ENCODE measurements at regions not wholly inside any gene's neighbourhood (a gene's known extent, or its start where the extent isn't known, plus 50 kb on each side); places are given as distances from the start of the nearest gene placed in this dataset.

- Mint-ChIP-seq H3K4me1 (no peaks in the 10 kb centered on the region), H3K27ac (no peak overlapping the region), H3K4me3 (no peak overlapping the region), H3K27me3 (no peaks in the 10 kb centered on the region), H3K36me3 (ENCODE audit: low read depth) (no peaks in the 10 kb centered on the region)
- no peak for DNase-seq
- no peaks in the 10 kb centered on the region for H3K9me3 ChIP-seq (ENCODE audit: control insufficient read depth, low read length, poor library complexity, severe bottlenecking)
- ATAC-seq, result no peak
Observed at GRCh38 chr5:126166368-126166767, 256.8 kb upstream of the GRAMD2B start.

GRCh38 chr5:126168785-126169184, 254.4 kb upstream of the GRAMD2B start:
- Mint-ChIP-seq H3K27ac (no peak overlapping the region), H3K4me3 (no peak overlapping the region), H3K36me3 (ENCODE audit: low read depth) (no peaks in the 10 kb centered on the region), H3K4me1 (no peaks in the 10 kb centered on the region), H3K27me3 (no peaks in the 10 kb centered on the region)
- DNase-seq, result no peak
- ATAC-seq, result no peak
- H3K9me3 ChIP-seq (ENCODE audit: control insufficient read depth, low read length, poor library complexity, severe bottlenecking), result no peaks in the 10 kb centered on the region

GRCh38 chr5:126171916-126172315, 251.3 kb upstream of the GRAMD2B start:
- ATAC-seq, result no peak
- Mint-ChIP-seq H3K27me3 (no peaks in the 10 kb centered on the region), H3K36me3 (ENCODE audit: low read depth) (no peaks in the 10 kb centered on the region), H3K4me3 (no peak overlapping the region), H3K27ac (no peak overlapping the region), H3K4me1 (no peaks in the 10 kb centered on the region)
- DNase-seq, result no peak
- no peaks in the 10 kb centered on the region for H3K9me3 ChIP-seq (ENCODE audit: control insufficient read depth, low read length, poor library complexity, severe bottlenecking)

GRCh38 chr5:126172812-126173211, 250.4 kb upstream of the GRAMD2B start:
- H3K27me3 Mint-ChIP-seq, result no peaks in the 10 kb centered on the region
- no peaks in the 10 kb centered on the region for H3K36me3 Mint-ChIP-seq (ENCODE audit: low read depth)
- H3K4me1 Mint-ChIP-seq, result no peaks in the 10 kb centered on the region
- no peak for ATAC-seq
- no peaks in the 10 kb centered on the region for H3K9me3 ChIP-seq (ENCODE audit: control insufficient read depth, low read length, poor library complexity, severe bottlenecking)
- H3K4me3 Mint-ChIP-seq, result no peak overlapping the region
- no peak overlapping the region for H3K27ac Mint-ChIP-seq
- DNase-seq, result no peak

GRCh38 chr5:126178521-126178920, 244.7 kb upstream of the GRAMD2B start:
- no peak for ATAC-seq
- DNase-seq, result no peak
- Mint-ChIP-seq H3K4me3 (no peak overlapping the region), H3K27me3 (no peaks in the 10 kb centered on the region), H3K36me3 (ENCODE audit: low read depth) (no peaks in the 10 kb centered on the region), H3K27ac (no peak overlapping the region), H3K4me1 (no peaks in the 10 kb centered on the region)
- H3K9me3 ChIP-seq (ENCODE audit: control insufficient read depth, low read length, poor library complexity, severe bottlenecking), result no peaks in the 10 kb centered on the region

DNA sequence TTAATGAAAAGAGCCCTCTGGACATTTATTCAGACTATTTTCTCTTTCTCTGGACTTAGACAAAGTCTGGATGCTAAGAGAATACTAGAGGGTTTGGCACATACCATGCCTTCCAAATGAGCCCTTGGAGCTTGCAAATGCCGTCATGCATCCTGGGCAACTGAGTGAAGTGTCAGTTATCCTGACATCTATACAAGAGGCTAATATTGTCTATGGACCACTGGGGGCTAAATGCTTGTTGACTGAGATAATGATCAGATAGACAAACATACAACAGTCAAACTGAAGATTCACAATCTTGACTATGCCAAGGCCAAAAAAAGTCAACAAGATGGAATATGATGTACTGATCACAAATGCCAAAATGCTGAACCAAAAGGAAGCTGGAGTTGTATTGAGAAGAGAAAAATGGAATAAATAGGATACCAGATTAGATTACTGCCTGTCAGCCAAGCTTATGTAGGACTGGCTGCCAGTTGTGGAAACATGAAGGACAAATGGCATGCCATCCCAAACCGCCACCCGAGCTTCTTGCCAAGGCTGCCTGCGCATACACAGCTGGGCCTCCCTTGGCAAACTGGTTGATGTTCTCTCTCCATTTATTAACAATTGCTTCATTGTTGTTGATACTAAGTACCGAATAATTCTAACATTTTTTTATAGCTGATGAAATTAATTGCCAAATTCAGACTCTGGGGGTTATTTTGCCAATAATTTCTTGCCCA, 240.1 kb upstream of the GRAMD2B start:
- ATAC-seq, result no peak
- no peaks in the 10 kb centered on the region for H3K4me1 Mint-ChIP-seq
- no peaks in the 10 kb centered on the region for H3K9me3 ChIP-seq (ENCODE audit: control insufficient read depth, low read length, poor library complexity, severe bottlenecking)
- H3K27me3 Mint-ChIP-seq, result no peaks in the 10 kb centered on the region
- no peak overlapping the region for H3K4me3 Mint-ChIP-seq
- H3K36me3 Mint-ChIP-seq (ENCODE audit: low read depth), result no peaks in the 10 kb centered on the region
- no peak for DNase-seq
- H3K27ac Mint-ChIP-seq, result no peak overlapping the region

- H3K9me3 ChIP-seq (ENCODE audit: control insufficient read depth, low read length, poor library complexity, severe bottlenecking), result no peaks in the 10 kb centered on the region
- no peak overlapping the region for H3K4me3 Mint-ChIP-seq
- no peaks in the 10 kb centered on the region for H3K4me1 Mint-ChIP-seq
- H3K36me3 Mint-ChIP-seq (ENCODE audit: low read depth), result no peaks in the 10 kb centered on the region
- H3K27ac Mint-ChIP-seq, result no peak overlapping the region
- no peaks in the 10 kb centered on the region for H3K27me3 Mint-ChIP-seq
- ATAC-seq (no peak), DNase-seq (no peak)
Observed at GRCh38 chr5:126184474-126184873, 238.7 kb upstream of the GRAMD2B start.

GRCh38 chr5:126186210-126186609, 237.0 kb upstream of the GRAMD2B start:
- ATAC-seq (no peak), DNase-seq (no peak)
- no peaks in the 10 kb centered on the region for H3K27me3 Mint-ChIP-seq
- no peak overlapping the region for H3K27ac Mint-ChIP-seq
- H3K4me1 Mint-ChIP-seq, result no peaks in the 10 kb centered on the region
- no peak overlapping the region for H3K4me3 Mint-ChIP-seq
- no peaks in the 10 kb centered on the region for H3K36me3 Mint-ChIP-seq (ENCODE audit: low read depth)
- H3K9me3 ChIP-seq (ENCODE audit: control insufficient read depth, low read length, poor library complexity, severe bottlenecking), result no peaks in the 10 kb centered on the region

DNA sequence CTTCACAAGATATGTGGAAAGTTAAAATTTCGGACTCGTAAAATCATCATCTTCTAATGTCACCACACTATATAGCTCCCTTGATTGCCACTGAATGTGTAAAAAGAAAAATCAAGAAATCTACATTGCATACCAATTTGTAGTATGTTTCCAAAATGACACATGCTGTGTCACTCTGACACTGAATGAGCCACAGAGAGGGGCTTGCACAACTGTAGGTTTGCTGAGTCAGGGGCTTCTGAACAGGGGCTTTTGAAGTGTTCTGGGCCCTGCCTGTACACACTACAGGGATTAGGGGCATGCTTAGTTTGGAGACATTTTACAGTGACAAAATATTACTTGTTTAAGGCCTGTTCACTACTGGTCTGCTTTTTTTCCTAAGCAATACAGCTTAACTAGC, 234.4 kb upstream of the GRAMD2B start:
- ATAC-seq (no peak), DNase-seq (no peak)
- no peaks in the 10 kb centered on the region for H3K27me3 Mint-ChIP-seq
- H3K4me3 Mint-ChIP-seq, result no peak overlapping the region
- no peak overlapping the region for H3K27ac Mint-ChIP-seq
- no peaks in the 10 kb centered on the region for H3K36me3 Mint-ChIP-seq (ENCODE audit: low read depth)
- H3K4me1 Mint-ChIP-seq, result no peaks in the 10 kb centered on the region
- no peaks in the 10 kb centered on the region for H3K9me3 ChIP-seq (ENCODE audit: control insufficient read depth, low read length, poor library complexity, severe bottlenecking)

DNA sequence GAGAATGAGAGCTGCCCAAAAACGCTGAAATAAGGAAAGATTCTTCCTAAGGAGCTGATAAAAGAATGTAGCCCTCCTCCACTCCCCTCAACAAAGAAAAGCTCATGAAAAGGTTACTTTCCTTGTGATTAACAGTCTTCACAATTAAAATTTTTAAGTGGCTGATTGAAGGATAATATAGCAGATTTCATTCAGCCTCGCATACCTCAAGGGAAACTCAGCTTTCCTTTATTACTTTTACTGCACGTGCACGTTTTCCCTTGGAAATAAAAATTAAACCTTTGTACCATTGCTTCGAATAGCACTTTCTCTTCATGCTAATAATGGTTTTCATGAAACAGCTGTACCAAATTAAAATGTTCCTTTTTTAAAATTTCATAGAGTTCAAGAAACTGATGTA, 234.0 kb upstream of the GRAMD2B start:
- H3K4me3 Mint-ChIP-seq, result no peak overlapping the region
- ATAC-seq (no peak), DNase-seq (no peak)
- H3K27ac Mint-ChIP-seq, result no peak overlapping the region
- H3K9me3 ChIP-seq (ENCODE audit: control insufficient read depth, low read length, poor library complexity, severe bottlenecking), result no peaks in the 10 kb centered on the region
- H3K36me3 Mint-ChIP-seq (ENCODE audit: low read depth), result no peaks in the 10 kb centered on the region
- no peaks in the 10 kb centered on the region for H3K4me1 Mint-ChIP-seq
- no peaks in the 10 kb centered on the region for H3K27me3 Mint-ChIP-seq

- H3K4me1 Mint-ChIP-seq, result no peaks in the 10 kb centered on the region
- ATAC-seq (no peak), DNase-seq (no peak)
- H3K4me3 Mint-ChIP-seq, result no peak overlapping the region
- H3K27ac Mint-ChIP-seq, result no peak overlapping the region
- H3K36me3 Mint-ChIP-seq (ENCODE audit: low read depth), result no peaks in the 10 kb centered on the region
- H3K27me3 Mint-ChIP-seq, result no peaks in the 10 kb centered on the region
- no peaks in the 10 kb centered on the region for H3K9me3 ChIP-seq (ENCODE audit: control insufficient read depth, low read length, poor library complexity, severe bottlenecking)
Observed at GRCh38 chr5:126189862-126190261, 233.3 kb upstream of the GRAMD2B start.

- Mint-ChIP-seq H3K4me3 (no peak overlapping the region), H3K4me1 (no peaks in the 10 kb centered on the region), H3K27me3 (no peaks in the 10 kb centered on the region), H3K27ac (no peak overlapping the region), H3K36me3 (ENCODE audit: low read depth) (no peaks in the 10 kb centered on the region)
- DNase-seq, result no peak
- ATAC-seq, result no peak
- H3K9me3 ChIP-seq (ENCODE audit: control insufficient read depth, low read length, poor library complexity, severe bottlenecking), result no peaks in the 10 kb centered on the region
Observed at GRCh38 chr5:126192226-126192625, 231.0 kb upstream of the GRAMD2B start.

GRCh38 chr5:126195410-126196100, 227.7 kb upstream of the GRAMD2B start:
- no peak for DNase-seq
- Mint-ChIP-seq H3K36me3 (ENCODE audit: low read depth) (no peaks in the 10 kb centered on the region), H3K4me3 (no peak overlapping the region), H3K27ac (no peak overlapping the region), H3K4me1 (no peaks in the 10 kb centered on the region), H3K27me3 (peaks cover 11% of the 10 kb centered on the region)
- ATAC-seq, result no peak
- H3K9me3 ChIP-seq (ENCODE audit: control insufficient read depth, low read length, poor library complexity, severe bottlenecking), result no peaks in the 10 kb centered on the region

- DNase-seq (no peak), ATAC-seq (no peak)
- H3K4me1 Mint-ChIP-seq, result no peaks in the 10 kb centered on the region
- H3K9me3 ChIP-seq (ENCODE audit: control insufficient read depth, low read length, poor library complexity, severe bottlenecking), result no peaks in the 10 kb centered on the region
- no peak overlapping the region for H3K27ac Mint-ChIP-seq
- H3K27me3 Mint-ChIP-seq, result peaks cover 11% of the 10 kb centered on the region
- H3K36me3 Mint-ChIP-seq (ENCODE audit: low read depth), result no peaks in the 10 kb centered on the region
- no peak overlapping the region for H3K4me3 Mint-ChIP-seq
Observed at GRCh38 chr5:126198531-126198930, 224.7 kb upstream of the GRAMD2B start.
